Body of pancreas (tissue), 4 donors: ENCODE measurements at regions not wholly inside any gene's neighbourhood (a gene's known extent, or its start where the extent isn't known, plus 50 kb on each side); places are given as distances from the start of the nearest gene placed in this dataset.

Experiments used
- ATAC-seq: fragments of 150-250 bp; one replicate; pipeline ENCODE4 v1.9.1; 2016
- DNase-seq, 4 donors: peaks; one replicate each; pipeline ENCODE4 v3.0.0-alpha.2; 2019
- H3K27ac ChIP-seq, 4 donors: fragments of 200-600 bp; sonication (generic); 1 replicate in 3 of 4; 2 replicates in 1 of 4; pipeline versions ENCODE4 v1.5.1 to v1.6.1; 2016 to 2019; ENCODE audit warnings: mild to moderate bottlenecking in 1 of 4, mixed read lengths in 1 of 4, moderate library complexity in 1 of 4
- H3K27me3 ChIP-seq, 2 donors: fragments of 200-600 bp; sonication (generic); one replicate each; pipeline ENCODE4 v1.6.0; 2016; ENCODE audit warnings: mild to moderate bottlenecking in 1 of 2
- H3K36me3 ChIP-seq, 2 donors: fragments of 200-600 bp; sonication (generic); replicated peaks in 1 of 2; 2 replicates each; pipeline ENCODE4 v1.5.1; 2016; ENCODE audit warnings: low read depth in 2 of 2; ENCODE audit not compliant: insufficient read depth in 1 of 2
- H3K4me1 ChIP-seq: fragments of 200-600 bp; sonication (generic); one replicate; pipeline ENCODE4 v1.6.0; 2016
- H3K4me3 ChIP-seq, 2 donors: fragments of 200-600 bp; sonication (generic); 1 replicate in 1 of 2; 2 replicates in 1 of 2; pipeline ENCODE4 v1.5.1; 2016 to 2019
- H3K9me3 ChIP-seq, 3 donors: fragments of 200-600 bp; sonication (generic); 1 replicate in 2 of 3; 2 replicates in 1 of 3; pipeline ENCODE4 v1.5.1; 2016
- CTCF ChIP-seq, 7 experiments: fragments of 450-650 bp in 4 of 7; fragments of 200-600 bp in 3 of 7; sonication (generic) in 3 of 7; IDR thresholded peaks; one replicate each; pipeline ENCODE4 v1.5.1; 2016 to 2019; ENCODE audit warnings: antibody characterized with exemption in 7 of 7
- POLR2A ChIP-seq, 3 donors: fragments of 450-650 bp; IDR thresholded peaks; one replicate each; pipeline ENCODE4 v1.6.1; 2016; ENCODE audit warnings: antibody characterized with exemption in 3 of 3, mild to moderate bottlenecking in 2 of 3
- WGBS, 2 donors: methylation state at CpG; one replicate each; pipeline ENCODE4 v1.1.5; 2017; 5-methylcytosine and 5-hydroxymethylcytosine counted together
- intact Hi-C: fragments of 100-400 bp; cut with DNase I; formaldehyde crosslinking; loops from one replicate; pipeline ENCODE4 v1.15.1; 2023

DNA sequence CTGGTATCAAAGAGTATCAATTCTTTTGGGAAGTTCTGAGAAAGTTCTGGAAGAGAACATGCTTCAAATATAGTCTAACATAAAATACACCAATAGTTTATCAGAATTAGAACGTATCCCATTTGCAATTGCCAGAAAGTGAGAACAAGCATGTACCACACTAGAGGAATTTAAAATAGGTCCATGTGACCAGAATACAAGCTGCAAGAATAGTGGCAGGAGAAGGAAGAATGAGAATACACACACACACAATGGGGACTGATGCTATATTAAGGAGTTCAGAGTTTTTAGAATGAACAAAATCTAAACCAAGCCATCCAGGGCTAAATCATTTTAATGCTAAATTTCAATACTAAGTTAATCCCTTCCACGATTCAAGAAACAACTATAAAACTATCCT lies 99.1 kb upstream of the TMEM168 start:
- Histone ChIP-seq H3K27me3 (no peaks in the 10 kb centered on the region), H3K4me1 (no peaks in the 10 kb centered on the region), H3K9me3 (no peaks in the 10 kb centered on the region), H3K27ac (no peak overlapping the region), H3K4me3 (no peak overlapping the region), H3K36me3 (peaks cover 0 to 7% of the 10 kb centered on the region in 2 donors)
- intact Hi-C loops, result no loop called here
- whole genome bisulfite sequencing, 2 donors, result 78 to 89% methylated on average over 2 of the region's 2 CpGs
- TF ChIP-seq POLR2A (IDR thresholded peaks at IDR 0.05) (no peak), CTCF (IDR thresholded peaks at IDR 0.05) (no peak)
- no peak for ATAC-seq
- DNase-seq, result no peak

- no peaks in the 10 kb centered on the region for H3K27me3 ChIP-seq
- ATAC-seq (no peak), DNase-seq (no peak)
- H3K4me3 ChIP-seq, result no peak overlapping the region
- WGBS, 2 donors, result 91 to 94% methylated on average over 1 of the region's 1 CpG
- peaks cover 0 to 2% of the 10 kb centered on the region in 2 donors for H3K36me3 ChIP-seq
- H3K9me3 ChIP-seq, result no peaks in the 10 kb centered on the region
- no peaks in the 10 kb centered on the region for H3K4me1 ChIP-seq
- intact Hi-C loops, result no loop called here
- H3K27ac ChIP-seq, result no peak overlapping the region
- TF ChIP-seq CTCF (IDR thresholded peaks at IDR 0.05), result no peak
- TF ChIP-seq POLR2A (IDR thresholded peaks at IDR 0.05), result no peak
Measured at GRCh38 chr7:112888781-112889180, 98.6 kb upstream of the TMEM168 start.

GRCh38 chr7:112887976-112888375 lies 97.8 kb upstream of the TMEM168 start:
- TF ChIP-seq CTCF (IDR thresholded peaks at IDR 0.05) (no peak), POLR2A (IDR thresholded peaks at IDR 0.05) (no peak)
- no peaks in the 10 kb centered on the region for H3K4me1 ChIP-seq
- no peak overlapping the region for H3K4me3 ChIP-seq
- no peak for ATAC-seq
- intact Hi-C loops, result no loop called here
- no peaks in the 10 kb centered on the region for H3K9me3 ChIP-seq
- WGBS, 2 donors, result 84 to 89% methylated on average over 1 of the region's 1 CpG
- H3K27me3 ChIP-seq, result no peaks in the 10 kb centered on the region
- H3K27ac ChIP-seq, result no peak overlapping the region
- no peaks in the 10 kb centered on the region for H3K36me3 ChIP-seq
- DNase-seq, result no peak

GRCh38 chr7:112887337-112887736 lies 97.1 kb upstream of the TMEM168 start:
- H3K9me3 ChIP-seq, result no peaks in the 10 kb centered on the region
- WGBS, 2 donors, result 71 to 91% methylated on average over 1 of the region's 1 CpG
- TF ChIP-seq POLR2A (IDR thresholded peaks at IDR 0.05), result no peak
- TF ChIP-seq CTCF (IDR thresholded peaks at IDR 0.05), result no peak
- no peaks in the 10 kb centered on the region for H3K4me1 ChIP-seq
- H3K4me3 ChIP-seq, result no peak overlapping the region
- ATAC-seq, result no peak
- H3K27ac ChIP-seq, result no peak overlapping the region
- DNase-seq, result no peak
- H3K27me3 ChIP-seq, result no peaks in the 10 kb centered on the region
- intact Hi-C loops, result no loop called here
- no peaks in the 10 kb centered on the region for H3K36me3 ChIP-seq

- DNase-seq (no peak), ATAC-seq (no peak)
- Histone ChIP-seq H3K27ac (no peak overlapping the region), H3K27me3 (no peaks in the 10 kb centered on the region), H3K36me3 (no peaks in the 10 kb centered on the region), H3K9me3 (no peaks in the 10 kb centered on the region), H3K4me1 (peaks cover 5% of the 10 kb centered on the region), H3K4me3 (no peak overlapping the region)
- intact Hi-C loops, result no loop called here
- no peak for TF ChIP-seq POLR2A (IDR thresholded peaks at IDR 0.05)
- no peak for TF ChIP-seq CTCF (IDR thresholded peaks at IDR 0.05)
- 100% methylated on average over 1 of the region's 1 CpG for WGBS, 2 donors
Measured at GRCh38 chr7:112886208-112886607, 96.0 kb upstream of the TMEM168 start.
